A549 (cell line): ENCODE measurements at regions not wholly inside any gene's neighbourhood (a gene's known extent, or its start where the extent isn't known, plus 50 kb on each side); places are given as distances from the start of the nearest gene placed in this dataset.
A peak's percentile ranks its signal among the peaks of the same experiment; 100 is the strongest.
"Not testable (repeated sequence)": the region's sequence is repeated elsewhere in the genome, so short reads cannot be mapped to it uniquely, and the experiment has no call there.

ENCODE experiments used
- ATAC-seq, 2 experiments: fragments of 200-7000 bp in 1 of 2; fragments of >200 bp in 1 of 2; cut with Nextera tagmentation in 1 of 2; cut with Tn5 transposase in 1 of 2; 3 replicates each; pipeline versions ENCODE4 v1.8.0 to v1.9.1; 2018 to 2020; ENCODE audit warnings: mild to moderate bottlenecking in 1 of 2, moderate library complexity in 1 of 2
- CTCF ChIA-PET: fragments of 300-600 bp; sonication (Branson Sonifier 250); formaldehyde crosslinking; extraction: SDS; loops from one replicate; lab custom pipeline; 2021; ENCODE audit warnings: antibody characterized with exemption, inconsistent platforms; lab: Yijun Ruan, JAX
- POLR2A ChIA-PET: fragments of 350-600 bp; formaldehyde crosslinking; extraction: SDS; loops from one replicate; lab custom pipeline; 2021; ENCODE audit warnings: antibody characterized with exemption, inconsistent platforms; lab: Yijun Ruan, JAX
- DNase-seq, 2 experiments: peaks; one replicate each; pipeline versions ENCODE4 v3.0.0 to v3.0.0-alpha.2; 2011 to 2016; ENCODE audit warnings: low read depth in 1 of 2, low spot score in 1 of 2
- FAIRE-seq: peaks from 2 replicates; lab custom pipeline; 2011; peaks lifted over from hg19 to GRCh38; lab: Jason Lieb, UNC
- H3K27ac ChIP-seq, 2 experiments: fragments of >200 bp; sonication (Bioruptor Twin); formaldehyde crosslinking; 3 replicates each; pipeline ENCODE4 v1.5.1; 2016 to 2017
- H3K4me1 ChIP-seq: fragments of >200 bp; sonication (Bioruptor Twin); formaldehyde crosslinking; 3 replicates; pipeline ENCODE4 v1.6.1; 2016
- H3K4me2 ChIP-seq: fragments of >200 bp; sonication (Bioruptor Twin); formaldehyde crosslinking; 3 replicates; pipeline ENCODE4 v1.6.1; 2016
- H3K4me3 ChIP-seq: fragments of >200 bp; sonication (Bioruptor Twin); formaldehyde crosslinking; 3 replicates; pipeline ENCODE4 v1.5.1; 2016
- H3K9me3 ChIP-seq: fragments of >200 bp; sonication (Bioruptor Twin); formaldehyde crosslinking; 3 replicates; pipeline ENCODE4 v1.6.1; 2016
- ATOH8 ChIP-seq: fragments of 250-450 bp; sonication (Bioruptor Pico); IDR thresholded peaks from 2 replicates; pipeline ENCODE4 v1.5.0; 2020; ENCODE audit warnings: low read depth, mild to moderate bottlenecking, moderate library complexity
- CBX2 ChIP-seq: fragments of 200-600 bp; sonication (generic); IDR thresholded peaks from 2 replicates; pipeline ENCODE4 v1.6.1; 2016; ENCODE audit warnings: low read depth, mild to moderate bottlenecking, borderline replicate concordance
- CBX8 ChIP-seq: fragments of 200-600 bp; sonication (generic); IDR thresholded peaks from 2 replicates; pipeline ENCODE4 v1.6.1; 2016
- CHD4 ChIP-seq: fragments of 200-600 bp; sonication (generic); IDR thresholded peaks from 2 replicates; pipeline ENCODE4 v1.6.1; 2016; ENCODE audit warnings: antibody characterized with exemption, mild to moderate bottlenecking, borderline replicate concordance
- JUNB ChIP-seq: fragments of >200 bp; sonication (Bioruptor Twin); formaldehyde crosslinking; IDR thresholded peaks from 2 replicates; pipeline ENCODE4 v1.6.1; 2016
- KDM5A ChIP-seq: fragments of 200-600 bp; sonication (generic); IDR thresholded peaks from 2 replicates; pipeline ENCODE4 v1.6.1; 2016; ENCODE audit warnings: antibody characterized with exemption, mild to moderate bottlenecking
- MAZ ChIP-seq: fragments of 150-350 bp; IDR thresholded peaks from 2 replicates; pipeline ENCODE4 v1.6.1; 2014; ENCODE audit warnings: antibody characterized with exemption, low read depth, low read length, borderline replicate concordance
- NPAS2 ChIP-seq: fragments of 250-450 bp; sonication (Bioruptor Pico); IDR thresholded peaks from 2 replicates; pipeline ENCODE4 v1.8.0; 2022; ENCODE audit warnings: mild to moderate bottlenecking, moderate library complexity, borderline replicate concordance
- POLR2A ChIP-seq: IDR thresholded peaks from 2 replicates; pipeline ENCODE4 v1.6.1; 2012; ENCODE audit warnings: mild to moderate bottlenecking, low read length
- RAD21 ChIP-seq, 2 experiments: fragments of >200 bp in 1 of 2; sonication (Bioruptor Twin) in 1 of 2; formaldehyde crosslinking in 1 of 2; IDR thresholded peaks in 1 of 2; conservative IDR thresholded peaks in 1 of 2; 2 replicates in 1 of 2; 3 replicates in 1 of 2; pipeline ENCODE4 v1.6.1; 2012 to 2018; ENCODE audit warnings: inconsistent platforms in 1 of 2
- RCOR1 ChIP-seq: fragments of 150-350 bp; IDR thresholded peaks from 2 replicates; pipeline ENCODE4 v1.6.1; 2014; ENCODE audit warnings: antibody characterized with exemption, low read length, low read depth
- SMC3 ChIP-seq: fragments of >200 bp; sonication (Bioruptor Twin); formaldehyde crosslinking; IDR thresholded peaks from 3 replicates; pipeline ENCODE4 v1.6.1; 2018; ENCODE audit warnings: inconsistent platforms
- SREBF2 ChIP-seq: fragments of 450-650 bp; IDR thresholded peaks from 2 replicates; pipeline ENCODE4 v1.6.1; 2014; ENCODE audit warnings: mild to moderate bottlenecking, moderate library complexity
- TFCP2L1 ChIP-seq: fragments of 250-450 bp; sonication (Bioruptor Pico); IDR thresholded peaks from 2 replicates; pipeline ENCODE4 v1.5.0; 2021; ENCODE audit warnings: mild to moderate bottlenecking
- TP53 ChIP-seq: fragments of 250-450 bp; sonication (Bioruptor Pico); IDR thresholded peaks from 2 replicates; pipeline ENCODE4 v1.5.0; 2021; ENCODE audit warnings: mild to moderate bottlenecking, moderate library complexity
- ZSCAN20 ChIP-seq: fragments of 250-450 bp; sonication (Bioruptor Pico); IDR thresholded peaks from 2 replicates; pipeline ENCODE4 v1.8.0; 2022; ENCODE audit warnings: mild to moderate bottlenecking, moderate library complexity
- WGBS: methylation state at CpG from one replicate; pipeline ENCODE4 v1.1.6; 2017; ENCODE audit errors: missing lambda C conversion rate; 5-methylcytosine and 5-hydroxymethylcytosine counted together
- TF ChIP-seq, protein P1 (sequence below): fragments of >200 bp; sonication (Bioruptor Twin); formaldehyde crosslinking; IDR thresholded peaks from 3 replicates; pipeline ENCODE4 v1.5.1; 2016
- TF ChIP-seq, protein P2 (sequence below): fragments of 250-450 bp; sonication (Bioruptor Pico); IDR thresholded peaks from 2 replicates; pipeline ENCODE4 v1.5.0; 2021; ENCODE audit warnings: mild to moderate bottlenecking, moderate library complexity, borderline replicate concordance
- TF ChIP-seq, protein P3 (sequence below): IDR thresholded peaks from 2 replicates; pipeline ENCODE4 v1.6.1; 2012; ENCODE audit warnings: low read depth, borderline replicate concordance

- ChIA-PET CTCF (no interaction called here), POLR2A (no interaction called here)
- H3K27ac ChIP-seq: no peak overlapping the region
- H3K4me2 ChIP-seq: no peak overlapping the region
- H3K4me3 ChIP-seq: no peak overlapping the region
- no peaks in the 10 kb centered on the region for H3K9me3 ChIP-seq
- no peak for ATAC-seq
- WGBS: 59% methylated on average over 2 of the region's 2 CpGs
- no peak for DNase-seq
- TF ChIP-seq SREBF2: no peak
- no peak for FAIRE-seq
- H3K4me1 ChIP-seq: no peaks in the 10 kb centered on the region
These were observed 1298.1 kb downstream of the PCDH9 start for GRCh38 chr13:65932013-65932412.

DNA sequence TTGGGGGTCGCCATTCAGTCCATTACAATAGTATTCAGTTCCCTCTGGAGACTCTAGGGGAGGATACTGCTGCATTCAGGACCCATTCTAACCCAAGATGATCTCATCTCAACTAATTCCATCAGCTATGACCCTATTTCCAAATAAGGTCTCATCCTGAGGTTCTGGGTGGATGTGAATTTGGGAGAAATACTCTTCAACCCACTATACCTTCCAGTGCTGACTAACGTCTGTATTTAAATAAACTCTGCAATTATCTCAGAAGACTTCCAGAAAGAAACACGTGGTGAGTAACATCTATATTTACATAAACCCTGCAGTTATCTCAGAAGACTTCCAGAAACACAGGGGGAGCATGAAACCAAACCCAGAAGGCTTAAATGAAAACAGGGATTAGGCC is 1300.7 kb downstream of the PCDH9 start:
- FAIRE-seq: no peak
- no peak for DNase-seq
- WGBS: 48% methylated on average over 3 of the region's 3 CpGs
- no peaks in the 10 kb centered on the region for H3K9me3 ChIP-seq
- no peak overlapping the region for H3K4me3 ChIP-seq
- ATAC-seq: no peak
- no peak overlapping the region for H3K4me2 ChIP-seq
- ChIA-PET CTCF (interaction anchor here (1.3 kb wide), 1 partner anchor 10 kb away, joined by 4 read pairs; no protein-coding TSS in a partner anchor), POLR2A (no interaction called here)
- no peak overlapping the region for H3K27ac ChIP-seq
- H3K4me1 ChIP-seq: 0 out of 3 replicates have a peak, but pooled peaks cover 3% of the 10 kb centered on the region
- TF ChIP-seq CHD4 (no peak), JUNB (no peak), KDM5A (no peak), MAZ (no peak), TFCP2L1 (CRISPR knock-in tag) (no peak), TP53 (CRISPR knock-in tag) (no peak), ZSCAN20 (CRISPR knock-in tag) (no peak), NPAS2 (CRISPR knock-in tag) (no peak), POLR2A (no peak), RCOR1 (no peak), CBX2 (no peak), CBX8 (no peak)
- TF ChIP-seq, protein P1, sequence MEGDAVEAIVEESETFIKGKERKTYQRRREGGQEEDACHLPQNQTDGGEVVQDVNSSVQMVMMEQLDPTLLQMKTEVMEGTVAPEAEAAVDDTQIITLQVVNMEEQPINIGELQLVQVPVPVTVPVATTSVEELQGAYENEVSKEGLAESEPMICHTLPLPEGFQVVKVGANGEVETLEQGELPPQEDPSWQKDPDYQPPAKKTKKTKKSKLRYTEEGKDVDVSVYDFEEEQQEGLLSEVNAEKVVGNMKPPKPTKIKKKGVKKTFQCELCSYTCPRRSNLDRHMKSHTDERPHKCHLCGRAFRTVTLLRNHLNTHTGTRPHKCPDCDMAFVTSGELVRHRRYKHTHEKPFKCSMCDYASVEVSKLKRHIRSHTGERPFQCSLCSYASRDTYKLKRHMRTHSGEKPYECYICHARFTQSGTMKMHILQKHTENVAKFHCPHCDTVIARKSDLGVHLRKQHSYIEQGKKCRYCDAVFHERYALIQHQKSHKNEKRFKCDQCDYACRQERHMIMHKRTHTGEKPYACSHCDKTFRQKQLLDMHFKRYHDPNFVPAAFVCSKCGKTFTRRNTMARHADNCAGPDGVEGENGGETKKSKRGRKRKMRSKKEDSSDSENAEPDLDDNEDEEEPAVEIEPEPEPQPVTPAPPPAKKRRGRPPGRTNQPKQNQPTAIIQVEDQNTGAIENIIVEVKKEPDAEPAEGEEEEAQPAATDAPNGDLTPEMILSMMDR: no peak
- TF ChIP-seq, protein P2, sequence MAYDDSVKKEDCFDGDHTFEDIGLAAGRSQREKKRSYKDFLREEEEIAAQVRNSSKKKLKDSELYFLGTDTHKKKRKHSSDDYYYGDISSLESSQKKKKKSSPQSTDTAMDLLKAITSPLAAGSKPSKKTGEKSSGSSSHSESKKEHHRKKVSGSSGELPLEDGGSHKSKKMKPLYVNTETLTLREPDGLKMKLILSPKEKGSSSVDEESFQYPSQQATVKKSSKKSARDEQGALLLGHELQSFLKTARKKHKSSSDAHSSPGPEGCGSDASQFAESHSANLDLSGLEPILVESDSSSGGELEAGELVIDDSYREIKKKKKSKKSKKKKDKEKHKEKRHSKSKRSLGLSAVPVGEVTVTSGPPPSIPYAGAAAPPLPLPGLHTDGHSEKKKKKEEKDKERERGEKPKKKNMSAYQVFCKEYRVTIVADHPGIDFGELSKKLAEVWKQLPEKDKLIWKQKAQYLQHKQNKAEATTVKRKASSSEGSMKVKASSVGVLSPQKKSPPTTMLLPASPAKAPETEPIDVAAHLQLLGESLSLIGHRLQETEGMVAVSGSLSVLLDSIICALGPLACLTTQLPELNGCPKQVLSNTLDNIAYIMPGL: no peak

DNA sequence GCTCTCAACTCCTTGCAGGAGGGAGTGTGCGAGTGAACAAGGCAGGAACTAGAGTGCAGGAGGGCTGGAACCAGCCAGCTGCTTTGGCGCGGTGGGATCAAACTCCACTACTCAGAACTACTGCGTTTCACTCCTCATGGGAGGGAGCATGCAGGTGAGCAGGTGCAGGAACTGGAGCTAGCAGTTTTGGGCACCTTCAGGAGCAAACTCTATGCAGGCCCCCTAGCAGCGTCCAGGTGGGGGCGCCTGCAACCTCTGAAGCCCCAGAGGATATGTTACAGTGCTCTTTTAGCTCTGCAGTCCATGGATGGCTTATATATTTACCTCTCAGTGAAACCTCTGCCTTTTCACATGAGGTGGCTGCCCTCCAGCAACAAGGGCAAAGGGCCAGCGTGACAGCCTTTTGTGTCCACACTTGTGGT is 1303.4 kb downstream of the PCDH9 start:
- no peak overlapping the region for H3K27ac ChIP-seq
- 0 out of 3 replicates have a peak, but pooled peaks cover 3% of the 10 kb centered on the region for H3K4me1 ChIP-seq
- no peak overlapping the region for H3K4me3 ChIP-seq
- ChIA-PET CTCF (interaction anchor here (0.6 to 1.6 kb wide), 3 partner anchors 20 to 1749 kb away, joined by 3 to 4 read pairs (median 3); no protein-coding TSS in a partner anchor), POLR2A (no interaction called here)
- DNase-seq (peak; percentile 0 to 12), ATAC-seq (peak; percentile 54 to 82; a peak in 5 of 6 replicates), FAIRE-seq (no peak)
- no peaks in the 10 kb centered on the region for H3K9me3 ChIP-seq
- TF ChIP-seq, protein P3, sequence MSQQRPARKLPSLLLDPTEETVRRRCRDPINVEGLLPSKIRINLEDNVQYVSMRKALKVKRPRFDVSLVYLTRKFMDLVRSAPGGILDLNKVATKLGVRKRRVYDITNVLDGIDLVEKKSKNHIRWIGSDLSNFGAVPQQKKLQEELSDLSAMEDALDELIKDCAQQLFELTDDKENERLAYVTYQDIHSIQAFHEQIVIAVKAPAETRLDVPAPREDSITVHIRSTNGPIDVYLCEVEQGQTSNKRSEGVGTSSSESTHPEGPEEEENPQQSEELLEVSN: no peak
- TF ChIP-seq SMC3 (peak; percentile 21; the same call in 1 of the 3 replicates), ATOH8 (CRISPR knock-in tag) (no peak), RAD21 (conservative IDR thresholded peaks at IDR 0.05 in 1 of 2, IDR thresholded peaks at IDR 0.05 in 1 of 2) (peak; percentile 28 to 47; a peak in 3 of 5 replicates)
- H3K4me2 ChIP-seq: no peak overlapping the region
- WGBS: 50% methylated on average over 7 of the region's 7 CpGs

GRCh38 chr13:65922846-65923245 is 1307.3 kb downstream of the PCDH9 start:
- 98% methylated on average over 4 of the region's 4 CpGs for WGBS

More at GRCh38 chr13:65922846-65923245, 1307.3 kb downstream of the PCDH9 start:
- DNase-seq, H3K27ac ChIP-seq, FAIRE-seq, CTCF ChIA-PET, H3K9me3 ChIP-seq, ATAC-seq, POLR2A ChIA-PET, H3K4me1 ChIP-seq, H3K4me3 ChIP-seq, H3K4me2 ChIP-seq: not testable (repeated sequence)
